Right ventricle myocardium inferior (tissue), 1 donor: ENCODE measurements at regions not wholly inside any gene's neighbourhood (a gene's known extent, or its start where the extent isn't known, plus 50 kb on each side); places are given as distances from the start of the nearest gene placed in this dataset.

Source experiments
- ATAC-seq: fragments of 200-7000 bp; cut with Tn5 transposase; one replicate; pipeline ENCODE4 v1.9.1; 2020; ENCODE audit warnings: mild to moderate bottlenecking, moderate library complexity
- DNase-seq: peaks from one replicate; pipeline ENCODE4 v3.0.0; 2021; ENCODE audit errors: missing footprints
- intact Hi-C: fragments of 100-400 bp; cut with DNase I; formaldehyde crosslinking; loops from one replicate; pipeline ENCODE4 v1.11.0; 2022
- donor health status: DM: no; HTN: yes; CAD: no; lungs with severe emphysema.

DNA sequence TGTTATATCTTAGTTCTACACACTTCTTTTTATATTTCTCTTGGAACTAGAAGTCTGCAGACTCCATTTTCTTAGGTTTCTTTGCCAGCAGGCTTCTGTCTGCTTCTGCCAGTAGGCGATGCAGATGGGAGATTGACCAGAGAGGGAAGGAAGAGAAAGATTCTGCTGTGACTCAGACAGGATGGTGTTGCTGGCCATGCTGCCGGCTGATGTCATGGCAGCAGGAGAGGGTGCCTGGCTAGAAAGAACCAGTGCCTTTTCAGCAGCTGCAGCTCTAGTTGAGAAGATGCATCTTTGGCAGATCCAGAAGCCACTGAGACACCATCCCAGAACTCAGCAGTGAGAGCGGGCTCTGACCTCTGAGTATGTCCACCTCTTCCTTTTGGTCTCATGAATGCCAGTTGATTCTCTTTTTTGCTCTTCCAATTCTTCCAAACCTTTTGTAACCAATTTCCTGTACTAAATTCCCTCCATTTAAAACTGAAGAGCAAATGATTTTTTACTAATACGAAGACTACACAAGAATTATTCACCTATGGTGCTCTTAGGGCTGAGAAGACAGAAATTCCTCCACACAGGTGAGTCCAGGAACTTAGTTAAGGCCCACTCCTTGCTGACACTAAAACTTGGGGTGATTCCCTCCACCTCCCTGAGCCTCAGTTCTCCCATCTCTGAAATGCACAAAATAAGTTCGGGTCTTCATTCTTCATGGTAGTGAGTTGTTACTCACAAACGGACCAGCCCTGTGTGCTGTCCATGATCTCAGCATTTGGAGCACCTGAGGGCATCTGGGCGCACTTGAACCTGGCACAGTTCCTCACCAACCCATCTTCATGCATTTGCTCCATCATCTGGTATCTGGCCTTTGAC lies 200.7 kb downstream of the MYCN start:
- ATAC-seq: no peak
- intact Hi-C loops: no loop called here
- no peak for DNase-seq

DNA sequence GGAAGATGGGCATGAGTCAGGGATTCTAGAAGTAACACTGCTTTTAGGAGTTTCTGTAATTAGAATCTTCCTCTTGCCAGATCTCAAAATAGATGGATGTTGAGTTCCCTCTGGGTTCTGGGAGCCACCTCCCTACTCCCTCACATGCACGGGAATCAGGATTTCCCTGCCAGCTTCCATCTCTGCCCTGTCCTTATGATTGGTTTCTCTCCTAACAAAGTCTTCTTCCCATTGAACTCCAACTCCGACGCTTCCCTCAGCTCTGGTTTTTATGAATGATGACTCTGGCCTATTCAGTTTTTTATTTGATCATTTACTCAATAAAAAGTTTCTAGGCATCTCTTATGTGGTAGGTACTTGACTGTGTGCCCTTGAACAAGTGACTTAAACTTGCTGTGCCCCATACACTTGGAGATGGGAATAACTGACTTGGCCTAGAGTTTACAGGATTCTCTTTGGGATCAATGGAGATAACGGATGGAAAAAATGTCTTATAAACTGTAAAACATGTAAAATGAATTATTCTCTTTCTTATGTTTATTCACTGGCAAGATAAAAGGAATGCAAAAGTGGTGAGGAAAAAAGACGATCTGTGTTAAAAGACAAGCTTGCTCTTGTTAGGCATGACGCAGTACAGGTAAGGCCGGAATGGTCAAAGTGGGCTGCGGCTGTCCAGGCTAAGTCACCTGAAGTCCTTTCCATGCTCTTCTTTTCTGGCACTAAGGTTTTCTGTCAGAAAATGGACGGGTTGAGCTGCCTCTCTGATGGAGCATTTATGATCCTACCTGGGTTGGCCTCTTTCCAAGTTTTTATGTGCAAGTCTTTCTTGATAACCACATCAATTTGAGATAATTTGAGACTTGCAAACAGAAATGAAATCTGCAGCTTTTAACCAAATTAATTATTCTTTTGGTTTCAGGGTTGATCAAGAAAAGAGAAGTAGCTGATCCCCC lies 199.6 kb downstream of the MYCN start:
- intact Hi-C loops: no loop called here
- DNase-seq: no peak

DNA sequence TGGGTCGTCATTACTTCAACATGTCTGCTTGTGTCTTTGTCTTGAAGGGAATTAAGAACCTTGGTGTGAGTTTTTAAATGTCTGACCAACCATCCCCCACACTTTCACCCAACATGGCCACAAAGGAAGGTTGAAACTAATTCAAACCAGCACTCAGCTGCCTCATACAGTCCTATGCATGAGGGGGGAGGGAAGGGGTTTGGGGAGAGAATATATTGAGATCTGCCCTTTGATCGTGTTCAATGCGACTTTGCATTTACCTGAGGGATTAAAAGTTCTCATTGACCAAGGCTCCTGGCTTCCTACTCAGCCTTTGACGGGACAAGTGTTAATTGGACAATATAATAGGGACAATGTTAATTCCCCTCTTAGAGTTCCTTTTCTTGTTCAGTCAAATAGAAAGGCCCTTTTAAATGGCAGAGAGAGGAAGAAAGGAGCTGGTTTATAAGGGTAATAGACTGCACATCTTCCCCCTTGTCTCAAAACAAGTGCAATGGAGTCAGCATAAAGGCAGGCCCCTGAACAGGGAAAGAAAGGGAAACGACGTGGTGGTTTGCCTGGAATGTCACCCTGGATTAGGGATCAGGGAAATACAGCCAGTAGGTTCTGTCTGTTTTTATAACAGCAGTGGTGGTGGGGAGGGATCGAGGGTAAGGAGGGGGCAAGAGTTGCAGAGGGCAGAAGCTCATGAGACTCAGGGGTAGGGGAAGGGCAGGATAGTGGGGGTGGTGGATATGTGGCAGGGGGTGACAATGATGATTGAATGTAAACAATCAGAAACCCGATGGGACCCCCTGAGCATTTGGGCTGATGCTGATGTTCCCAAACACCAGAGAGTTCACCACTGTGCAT lies 198.7 kb downstream of the MYCN start:
- no peak for DNase-seq
- no peak for ATAC-seq
- intact Hi-C loops: no loop called here

More for the DNA sequence above, 199.6 kb downstream of the MYCN start:
- ATAC-seq: no peak

DNA sequence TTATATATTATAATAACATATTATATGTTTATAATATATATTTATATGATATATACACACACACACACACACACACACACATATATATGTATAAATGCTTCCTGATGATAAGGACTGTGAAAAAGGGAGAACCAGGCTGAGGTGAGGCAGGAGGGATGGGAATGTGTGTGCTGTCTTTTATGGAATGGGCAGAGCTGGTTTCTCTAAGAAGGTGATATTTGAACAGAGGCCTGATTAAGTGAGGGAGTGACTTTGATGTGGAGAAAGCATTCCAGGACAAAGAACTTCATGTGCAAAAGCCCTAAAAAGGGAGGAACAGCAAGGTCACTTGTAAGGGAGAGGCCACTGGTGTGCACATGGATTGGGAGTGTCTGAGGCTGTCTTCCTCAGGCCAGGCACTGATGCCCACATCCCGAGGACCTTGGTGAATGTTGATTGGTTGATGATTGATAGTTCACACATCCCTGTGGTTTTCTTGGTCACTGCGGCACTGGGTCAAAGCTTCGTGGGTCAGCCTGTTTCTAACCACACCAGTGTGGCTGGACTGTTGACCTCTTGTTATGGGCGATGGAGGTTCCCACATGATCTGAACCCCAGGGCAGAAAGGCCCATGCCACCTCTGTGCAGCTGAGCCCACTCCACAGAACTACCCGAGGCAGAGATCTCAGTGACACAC lies 196.9 kb downstream of the MYCN start:
- intact Hi-C loops: no loop called here
- ATAC-seq (no peak), DNase-seq (no peak)

DNA sequence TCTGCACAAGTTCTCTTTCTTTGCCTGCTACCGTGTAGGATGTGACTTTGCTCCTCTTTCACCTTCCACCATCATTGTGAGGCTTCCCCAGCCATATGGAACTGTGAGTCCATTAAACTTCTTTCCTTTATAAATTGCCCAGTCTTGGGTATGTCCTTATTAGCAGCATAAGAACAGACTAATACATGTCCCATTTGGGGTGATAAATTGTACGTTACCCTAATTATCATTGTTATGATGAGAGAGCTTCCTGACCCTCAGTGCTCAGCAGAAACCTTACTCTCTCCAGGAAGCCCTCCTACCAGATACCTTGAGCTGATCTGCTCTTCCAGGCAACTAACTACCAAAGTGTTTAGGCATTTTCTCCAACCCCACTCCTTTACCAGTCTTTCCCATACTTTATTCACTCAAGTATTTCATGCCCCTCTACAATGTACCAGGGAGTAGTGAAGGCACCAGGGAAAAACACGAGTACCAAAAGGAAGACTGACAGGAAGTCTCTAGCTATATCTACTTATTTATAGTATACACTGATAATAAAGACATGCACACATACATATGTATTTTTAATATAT lies 196.2 kb downstream of the MYCN start:
- no peak for ATAC-seq
- no peak for DNase-seq
- intact Hi-C loops: no loop called here

DNA sequence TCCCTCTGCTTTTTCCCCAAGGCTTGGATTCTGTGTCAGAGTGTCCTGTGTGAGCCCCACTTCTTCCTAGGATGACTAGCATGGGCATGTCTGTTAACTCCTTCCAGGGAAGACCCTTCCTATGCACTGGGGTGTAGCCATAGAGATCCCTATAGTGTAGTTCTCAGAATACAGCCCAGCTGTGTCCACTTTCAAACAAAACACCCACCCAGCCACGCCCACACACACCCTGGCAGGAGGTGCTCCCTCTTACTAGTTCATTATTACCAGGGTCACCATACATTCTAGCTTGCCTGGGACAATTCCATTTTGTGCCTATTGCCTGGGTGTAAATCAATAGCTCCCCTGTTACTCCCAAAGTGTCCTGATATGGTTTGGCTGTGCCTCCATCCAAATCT lies 195.6 kb downstream of the MYCN start:
- intact Hi-C loops: no loop called here
- ATAC-seq (no peak), DNase-seq (no peak)

DNA sequence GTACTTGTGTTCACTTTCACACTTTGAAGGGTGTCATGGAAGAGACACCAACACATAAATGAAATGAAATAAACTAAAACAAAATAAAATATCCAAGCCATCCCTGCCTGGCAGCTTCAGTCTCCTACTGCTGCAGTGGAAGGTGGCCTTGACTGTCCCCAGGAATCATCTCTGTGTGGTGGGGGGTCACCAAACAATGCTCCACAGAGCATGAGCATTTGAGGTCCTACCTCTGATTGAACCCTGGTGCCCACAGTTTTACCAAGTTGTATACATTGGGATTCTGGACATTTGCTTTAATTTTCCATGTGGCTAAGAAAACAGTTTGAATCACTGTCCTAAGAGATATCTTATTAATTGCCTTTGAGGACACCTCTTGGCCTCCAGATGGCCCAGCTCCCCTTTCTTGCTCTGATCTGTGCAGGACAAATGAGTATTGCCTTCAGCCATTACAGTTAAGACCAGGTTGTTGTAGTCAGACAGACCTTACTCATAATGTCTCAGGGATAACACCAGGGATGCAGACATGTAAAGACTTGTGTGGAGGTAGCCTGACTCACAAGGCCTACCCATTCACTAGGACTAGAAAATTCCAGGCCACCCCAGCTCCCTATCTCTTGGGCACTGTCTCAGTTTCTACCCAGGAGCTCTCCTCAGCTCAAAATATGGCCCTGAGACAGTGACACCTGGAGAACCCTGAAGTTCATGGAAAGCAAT lies 195.0 kb downstream of the MYCN start:
- intact Hi-C loops: no loop called here
- ATAC-seq: no peak
- no peak for DNase-seq

DNA sequence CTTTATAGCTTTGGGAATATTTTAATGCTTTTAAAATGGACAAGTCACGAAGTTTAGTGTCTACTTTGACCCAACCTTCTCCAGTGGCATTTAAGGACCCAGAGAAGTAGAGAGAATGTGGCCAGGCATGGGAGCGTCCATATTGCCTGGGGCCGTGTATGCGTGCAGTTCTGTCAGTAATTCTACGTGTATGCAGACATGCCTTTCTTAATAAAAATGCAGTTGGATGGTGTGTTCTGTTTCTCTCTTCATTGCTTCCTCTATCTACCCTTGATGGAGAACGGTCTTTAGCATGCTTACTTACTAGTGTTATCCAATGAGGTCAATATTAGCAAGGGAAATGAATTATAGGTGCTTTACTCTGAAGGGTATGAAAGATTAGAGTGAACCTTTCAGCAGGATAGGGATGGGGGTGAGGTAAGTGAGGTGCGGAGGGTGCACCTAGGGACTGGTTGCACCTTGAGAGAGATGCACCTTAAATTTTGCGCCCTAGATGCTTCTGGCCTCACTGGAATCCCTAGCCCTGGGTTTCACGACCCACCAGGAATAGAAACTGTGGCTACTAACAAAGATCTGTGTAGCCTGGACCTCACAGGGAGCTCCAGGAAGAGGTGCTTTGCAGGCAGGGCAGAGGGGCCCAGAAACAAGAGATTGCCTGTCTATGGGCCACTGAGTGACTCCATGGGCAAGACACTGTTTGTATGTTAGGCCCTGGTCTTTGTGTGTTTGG lies 194.3 kb downstream of the MYCN start:
- intact Hi-C loops: no loop called here
- no peak for DNase-seq
- no peak for ATAC-seq

DNA sequence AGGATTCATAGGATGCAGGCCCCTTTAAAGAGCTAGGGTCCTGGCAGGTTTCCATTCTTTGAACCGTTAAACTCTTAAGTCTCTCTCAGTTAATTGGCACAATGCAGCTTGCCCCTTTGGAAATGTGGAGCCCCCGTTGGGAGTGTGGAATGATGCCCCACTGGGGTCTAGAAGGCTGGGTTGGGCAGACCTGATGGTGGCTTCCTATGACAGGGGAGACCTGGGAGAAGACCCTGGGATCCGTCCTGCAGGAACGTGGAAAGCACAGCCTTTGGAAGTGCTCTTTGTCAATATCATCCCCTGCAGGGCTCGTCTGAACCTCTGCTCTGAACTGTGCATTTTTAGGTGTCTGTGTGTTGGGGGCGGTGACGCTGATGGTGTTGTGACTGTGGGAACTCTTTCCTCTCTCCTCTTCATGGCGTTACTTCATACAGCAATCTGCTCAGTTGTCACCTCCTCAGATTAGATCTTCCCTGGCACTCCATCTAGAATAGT lies 190.6 kb downstream of the MYCN start:
- ATAC-seq (no peak), DNase-seq (no peak)
- intact Hi-C loops: no loop called here

DNA sequence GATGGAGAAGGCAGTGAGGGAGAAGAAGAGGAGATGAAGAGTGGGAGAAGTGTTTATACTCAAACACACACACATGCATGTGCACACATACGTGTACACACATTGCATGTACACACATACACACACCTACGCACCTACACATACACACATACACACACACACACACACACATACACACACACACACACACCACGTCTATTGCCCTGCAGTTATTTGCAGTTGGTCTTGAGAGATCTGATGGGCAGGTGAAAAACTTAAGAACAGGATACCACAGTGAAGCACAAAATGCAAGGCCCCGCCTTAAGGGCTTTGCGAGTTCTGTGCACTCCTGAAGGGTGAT lies 190.2 kb downstream of the MYCN start:
- DNase-seq: no peak
- intact Hi-C loops: no loop called here
- ATAC-seq: no peak

DNA sequence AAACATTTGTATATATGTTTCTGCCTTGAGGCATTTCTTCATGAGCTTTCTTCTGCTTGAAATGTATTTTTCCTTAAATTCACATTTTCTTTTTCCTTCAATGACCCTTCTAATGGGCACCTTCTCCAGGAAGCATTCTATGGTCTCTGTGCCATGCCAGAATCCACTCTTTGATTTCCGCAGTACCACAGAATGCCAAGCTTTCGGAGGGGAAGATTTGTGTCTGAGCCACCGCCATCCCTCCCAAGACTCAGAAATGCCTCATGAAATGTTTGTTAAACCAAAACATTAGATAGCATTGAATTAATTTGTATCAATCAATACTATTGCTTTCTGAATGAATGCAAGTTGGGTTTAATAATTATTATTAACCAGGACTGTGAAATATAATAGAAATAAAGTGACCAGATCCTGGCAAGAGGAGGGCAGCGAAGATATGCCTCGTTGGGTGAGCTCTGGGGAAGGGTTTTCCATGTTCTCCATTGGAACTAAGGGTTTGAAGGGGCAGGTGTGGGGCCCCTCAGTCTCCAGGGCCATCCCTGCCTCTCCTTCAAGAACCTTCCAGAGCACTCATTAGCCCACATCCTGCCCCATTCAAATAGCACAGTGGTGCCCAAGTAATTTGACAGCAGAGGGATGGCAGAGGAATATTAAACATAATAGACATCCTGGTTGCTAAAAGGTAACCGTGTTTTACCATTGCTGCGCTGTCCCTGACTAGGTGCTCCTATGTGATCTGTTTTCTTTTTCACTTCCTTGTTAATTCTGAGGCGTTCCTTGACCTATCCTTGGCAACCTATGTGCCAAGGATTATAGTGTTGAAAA lies 189.6 kb downstream of the MYCN start:
- DNase-seq: no peak
- no peak for ATAC-seq
- intact Hi-C loops: no loop called here

DNA sequence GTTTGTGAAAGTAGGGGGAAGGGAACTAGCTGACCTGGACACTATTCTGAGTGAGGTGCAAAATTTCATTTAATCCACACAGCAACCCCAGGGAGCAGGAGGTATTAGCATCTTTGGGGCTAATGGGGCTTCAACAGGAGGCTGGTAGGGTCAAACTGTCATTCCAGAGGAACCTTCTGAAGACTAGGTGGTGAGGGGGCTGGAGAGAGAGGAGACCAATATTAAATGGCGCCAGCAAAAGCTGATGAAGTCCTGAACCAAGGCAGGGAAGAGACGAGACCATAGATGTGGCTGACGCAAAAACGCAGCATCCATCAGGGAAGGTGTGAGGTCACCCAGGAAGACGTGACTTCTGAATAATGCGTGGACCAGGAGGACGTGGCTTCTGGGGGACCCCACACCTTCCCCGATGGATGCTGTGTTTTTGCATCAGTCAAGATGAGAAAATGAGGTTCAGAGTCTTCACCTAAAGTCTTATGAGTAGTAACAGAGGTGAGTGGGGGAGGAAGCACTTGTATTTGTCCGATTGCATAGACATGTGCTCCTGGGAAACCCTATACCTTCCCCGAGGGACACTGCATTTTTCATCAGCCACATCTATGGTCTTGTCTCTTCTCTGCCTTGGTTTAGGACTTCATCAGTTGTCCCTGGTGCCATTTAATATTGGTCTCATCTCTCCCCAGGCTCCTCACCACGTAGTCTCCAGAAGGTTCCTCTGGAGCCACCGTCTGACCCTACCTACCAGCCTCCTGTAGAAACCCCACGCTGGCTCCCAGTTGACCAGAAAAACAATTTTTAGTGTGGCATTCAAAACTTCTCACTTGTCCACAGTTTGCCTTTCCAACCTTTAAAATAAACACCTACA lies 188.6 kb downstream of the MYCN start:
- ATAC-seq: no peak
- intact Hi-C loops: no loop called here
- no peak for DNase-seq

DNA sequence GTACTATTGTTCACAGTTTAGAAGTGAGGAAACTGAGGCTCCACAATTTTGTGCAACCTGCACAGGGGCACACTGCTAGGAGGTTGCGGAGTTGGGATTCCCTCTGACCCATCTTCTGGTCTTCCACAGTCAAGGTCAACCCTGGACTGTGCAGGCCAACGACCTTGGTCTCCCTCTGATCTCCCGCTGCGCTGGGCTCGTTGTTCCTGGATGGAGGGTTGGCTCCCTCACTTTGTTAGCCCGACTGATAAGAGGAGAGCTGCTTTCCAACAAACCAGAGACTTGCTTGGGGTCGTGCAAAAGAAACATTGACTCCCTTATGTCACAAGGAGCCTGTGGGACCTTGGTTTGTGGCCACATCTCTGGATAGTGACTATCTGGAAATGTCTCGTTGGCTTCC lies 187.6 kb downstream of the MYCN start:
- no peak for ATAC-seq
- no peak for DNase-seq
- intact Hi-C loops: no loop called here

DNA sequence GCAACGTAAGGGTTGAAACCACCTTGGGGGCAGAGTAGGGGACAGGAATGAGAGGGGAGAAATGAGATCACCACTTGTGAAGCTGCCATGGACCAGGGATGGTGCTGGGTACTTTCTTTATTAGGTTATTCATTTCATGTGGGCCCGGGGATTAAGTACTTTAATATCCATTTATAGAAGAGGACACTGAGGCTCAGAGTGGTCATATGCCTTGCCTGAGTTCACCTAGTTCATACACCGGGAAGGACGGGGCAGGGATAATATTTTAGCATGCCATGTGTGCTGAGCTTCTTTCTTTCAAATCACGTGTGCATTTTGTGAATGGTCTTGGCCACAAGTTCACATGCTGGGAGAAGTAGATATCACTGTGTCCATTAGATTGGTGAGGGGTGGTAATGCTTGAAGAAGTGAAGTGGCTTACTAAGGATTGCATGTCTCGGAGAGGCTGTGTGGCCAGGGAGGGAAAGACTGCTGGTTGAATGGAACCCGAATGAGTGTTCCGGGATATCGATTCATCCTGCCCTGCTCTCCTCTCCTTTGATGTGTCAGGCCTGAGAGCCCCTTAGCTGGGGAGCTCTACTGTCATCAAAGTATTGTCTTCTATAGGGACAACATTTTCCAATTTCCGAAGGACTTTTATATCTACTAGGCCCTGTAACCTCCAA lies 187.1 kb downstream of the MYCN start:
- ATAC-seq: no peak
- intact Hi-C loops: no loop called here
- no peak for DNase-seq
